ENCODE measurements at regions not wholly inside any gene's neighbourhood (a gene's known extent, or its start where the extent isn't known, plus 50 kb on each side); places are given as distances from the start of the nearest gene placed in this dataset.

- intact Hi-C loops (cut with DNase I), result no loop called here
- DNase-seq (ENCODE audit: low spot score), result no peak
These were observed 118.9 kb downstream of the CTTN start for GRCh38 chr11:70517203-70517602.

DNA sequence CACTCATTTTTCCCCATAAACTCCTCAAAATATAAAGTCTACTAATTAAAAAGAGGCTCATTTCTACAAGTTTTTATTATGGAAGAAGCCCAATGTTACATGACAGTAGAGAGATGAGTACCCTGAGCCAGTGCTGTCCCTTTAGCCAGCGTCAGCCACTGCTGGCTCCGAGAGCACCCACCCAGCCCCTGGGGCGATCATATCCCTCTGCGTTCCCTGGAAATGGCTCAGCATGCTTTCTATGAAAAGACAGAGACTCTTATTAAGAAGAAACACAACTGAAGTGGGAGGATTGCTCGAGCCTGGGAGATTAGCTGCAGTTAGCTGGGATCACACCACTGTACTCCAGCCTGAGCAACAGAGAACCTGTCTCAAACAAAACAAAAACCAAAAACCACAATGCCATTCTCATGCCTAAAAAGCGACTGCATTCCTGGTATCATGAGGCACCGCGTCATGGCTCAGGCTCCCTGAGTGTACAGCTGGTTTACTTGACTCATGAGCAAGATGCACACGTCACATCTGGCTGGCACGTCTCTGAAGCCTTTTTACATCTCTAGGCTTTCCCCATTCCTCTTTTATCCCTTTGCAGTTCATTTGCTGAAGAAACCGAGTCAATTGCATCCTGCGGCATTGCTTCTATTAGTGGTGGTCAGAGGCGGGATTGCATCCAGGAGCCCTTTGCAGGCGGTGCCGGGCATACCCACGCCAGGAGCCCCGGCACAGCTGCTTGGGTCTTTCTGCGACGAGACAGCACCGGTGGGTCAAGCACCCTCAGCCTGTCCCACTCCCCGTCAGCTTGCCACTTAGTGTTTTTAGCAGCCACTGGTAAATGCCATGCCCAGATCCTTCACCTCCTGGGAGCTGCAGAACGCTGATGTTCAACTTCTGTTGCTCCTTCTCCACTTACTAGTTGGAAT lies 119.9 kb downstream of the CTTN start:
- intact Hi-C loops (cut with DNase I), result no loop called here
- no peak for DNase-seq (ENCODE audit: low spot score)

- no peak for DNase-seq (ENCODE audit: low spot score)
- intact Hi-C loops (cut with DNase I), result no loop called here
These were observed 120.8 kb downstream of the CTTN start for GRCh38 chr11:70519117-70519516.

DNA sequence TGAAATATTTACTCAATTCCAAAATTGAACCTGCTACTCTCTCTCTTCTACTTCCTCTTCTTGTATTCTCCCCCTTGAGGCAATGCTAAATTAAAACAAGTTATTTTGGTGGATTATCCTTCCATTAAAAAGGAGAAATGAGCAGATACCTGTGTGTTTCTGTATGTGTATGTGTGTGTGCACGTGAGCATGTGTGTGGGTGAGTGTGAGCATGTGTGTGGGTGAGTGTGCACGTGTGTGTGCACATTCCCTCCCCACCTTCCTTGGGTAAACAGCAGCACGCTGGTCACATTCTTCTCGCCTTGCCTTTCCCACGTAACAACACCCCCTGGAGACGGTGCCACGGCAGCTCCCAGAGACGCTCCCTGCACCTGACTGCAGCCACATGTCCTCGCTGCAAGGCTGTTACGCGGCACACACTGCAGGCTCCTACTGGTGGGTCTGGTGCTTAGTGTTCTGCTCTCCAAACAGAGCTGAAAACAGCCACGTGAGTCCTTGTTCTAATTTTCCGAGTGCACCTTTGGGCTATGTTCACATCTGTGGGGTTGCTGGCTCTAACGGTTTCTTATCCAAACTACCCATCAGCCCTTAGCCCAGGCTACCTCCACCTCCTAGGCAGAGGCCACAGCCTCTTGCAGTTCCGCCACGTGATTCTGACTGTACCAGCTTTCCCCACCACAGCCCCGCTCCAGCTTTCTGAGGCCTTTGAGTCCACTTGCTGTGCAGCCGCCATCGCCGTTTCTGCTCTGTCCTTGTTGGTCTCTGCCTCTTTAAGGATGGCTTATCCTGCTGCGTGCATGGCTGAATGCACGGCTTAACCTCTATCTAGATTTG lies 123.4 kb downstream of the CTTN start:
- intact Hi-C loops (cut with DNase I), result no loop called here
- DNase-seq (ENCODE audit: low spot score), result no peak

DNA sequence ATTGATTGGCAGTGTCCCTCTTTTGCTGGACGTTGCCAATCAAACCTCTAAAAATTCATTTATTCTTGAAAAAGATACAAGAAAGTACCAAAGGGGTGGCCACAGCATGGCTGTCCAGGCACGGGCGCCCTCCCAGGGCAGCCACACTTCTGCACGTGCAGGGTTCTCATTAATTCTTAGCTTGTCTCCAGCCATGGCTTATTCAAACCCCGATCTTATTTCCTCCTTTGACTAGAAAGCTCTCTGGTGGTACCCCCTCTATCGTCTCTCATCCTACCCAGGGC lies 123.9 kb downstream of the CTTN start:
- no peak for DNase-seq (ENCODE audit: low spot score)
- intact Hi-C loops (cut with DNase I), result no loop called here

GRCh38 chr11:70522593-70523311 lies 124.4 kb downstream of the CTTN start:
- intact Hi-C loops (cut with DNase I), result no loop called here
- DNase-seq (ENCODE audit: low spot score), result no peak

GRCh38 chr11:70523384-70524095 lies 125.2 kb downstream of the CTTN start:
- intact Hi-C loops (cut with DNase I), result no loop called here
- DNase-seq (ENCODE audit: low spot score), result no peak

DNA sequence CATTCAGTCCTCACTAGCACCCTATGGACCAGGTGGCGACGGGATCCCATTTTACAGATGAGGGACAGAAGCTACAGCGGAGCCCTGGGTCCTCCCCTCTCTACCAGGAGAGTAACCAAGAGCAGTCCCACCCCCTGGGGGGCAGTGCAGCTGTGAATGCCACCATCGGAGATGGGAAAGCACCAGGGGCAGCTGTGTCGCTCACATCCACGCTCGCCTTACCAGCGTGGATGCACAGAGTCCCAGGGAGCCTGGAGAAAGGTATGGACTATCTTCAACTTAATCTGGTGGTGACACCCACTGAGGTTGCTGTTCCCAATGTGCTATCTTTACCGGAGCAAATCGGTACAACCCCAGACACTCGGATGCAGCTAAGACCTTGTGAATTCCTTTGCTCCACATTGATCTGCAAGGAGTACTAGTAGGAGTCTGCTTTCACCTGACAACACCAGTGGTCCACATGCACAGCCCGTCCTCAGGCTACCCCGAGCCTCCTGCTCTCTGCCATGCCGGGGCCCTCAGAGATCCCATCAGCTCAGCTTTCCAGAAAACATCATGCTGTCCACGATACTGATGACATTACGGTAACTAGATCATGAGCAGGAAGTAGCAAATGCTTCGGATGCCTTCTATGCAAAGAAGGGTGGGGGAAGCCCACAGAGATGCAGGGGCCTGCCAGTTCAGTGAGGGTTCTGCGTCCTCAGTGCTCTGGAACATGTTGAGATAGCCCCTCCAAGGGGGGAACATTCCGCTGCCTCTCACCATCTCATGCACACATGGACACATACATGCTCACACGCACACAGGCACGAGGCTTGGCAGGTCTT lies 126.0 kb downstream of the CTTN start:
- intact Hi-C loops (cut with DNase I), result no loop called here
- no peak for DNase-seq (ENCODE audit: low spot score)

- DNase-seq (ENCODE audit: low spot score), result no peak
- intact Hi-C loops (cut with DNase I), result no loop called here
These were observed 126.7 kb downstream of the CTTN start for GRCh38 chr11:70525006-70525405.

- intact Hi-C loops (cut with DNase I), result no loop called here
- no peak for DNase-seq (ENCODE audit: low spot score)
These were observed 127.1 kb downstream of the CTTN start for GRCh38 chr11:70525466-70525865.

DNA sequence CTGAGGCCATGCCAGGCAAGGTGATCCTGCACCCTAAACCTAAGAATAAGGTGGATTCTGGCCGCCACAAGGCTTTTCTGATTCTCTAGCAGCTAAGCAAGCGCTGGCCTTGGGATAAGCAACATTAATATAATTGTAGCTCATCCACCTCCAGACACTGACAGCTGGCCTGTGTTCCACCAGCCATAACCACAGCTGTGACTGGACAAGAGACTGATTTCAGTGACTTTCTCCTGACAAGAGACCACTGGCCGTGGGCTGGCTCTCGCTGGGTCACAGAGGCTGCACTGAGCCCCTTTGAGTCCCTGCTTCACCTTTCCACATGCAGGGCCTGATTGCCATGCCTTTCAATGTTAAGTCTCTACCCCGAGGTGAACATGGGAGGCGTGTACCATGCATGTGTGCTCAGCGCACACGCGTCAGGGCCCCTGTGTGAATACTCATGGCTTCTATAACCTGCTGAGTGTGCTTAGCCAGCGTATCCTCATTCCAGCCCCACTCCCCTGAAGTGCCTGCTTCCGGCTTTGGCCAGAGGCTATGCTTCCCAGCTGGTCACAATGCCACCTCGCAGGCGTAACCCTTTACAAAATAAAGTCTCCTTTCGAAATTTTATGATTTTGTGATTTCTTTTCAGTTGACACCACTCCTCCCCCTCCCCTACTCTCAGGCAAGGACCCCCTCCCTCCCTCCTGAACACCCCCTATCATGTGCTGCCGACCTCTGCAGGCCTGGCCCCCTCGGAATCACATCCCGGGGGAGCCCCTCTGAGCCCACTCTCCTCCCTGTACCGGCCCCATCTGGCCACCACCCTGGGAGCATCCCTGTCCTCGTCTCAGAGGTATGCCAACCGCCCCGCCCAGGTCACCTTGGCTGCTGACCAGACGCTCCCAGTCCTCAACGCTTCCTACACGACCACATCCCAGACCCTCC lies 128.1 kb downstream of the CTTN start:
- intact Hi-C loops (cut with DNase I), result no loop called here
- no peak for DNase-seq (ENCODE audit: low spot score)

- intact Hi-C loops (cut with DNase I), result no loop called here
- no peak for DNase-seq (ENCODE audit: low spot score)
These were observed 128.7 kb downstream of the CTTN start for GRCh38 chr11:70527046-70527395.

DNA sequence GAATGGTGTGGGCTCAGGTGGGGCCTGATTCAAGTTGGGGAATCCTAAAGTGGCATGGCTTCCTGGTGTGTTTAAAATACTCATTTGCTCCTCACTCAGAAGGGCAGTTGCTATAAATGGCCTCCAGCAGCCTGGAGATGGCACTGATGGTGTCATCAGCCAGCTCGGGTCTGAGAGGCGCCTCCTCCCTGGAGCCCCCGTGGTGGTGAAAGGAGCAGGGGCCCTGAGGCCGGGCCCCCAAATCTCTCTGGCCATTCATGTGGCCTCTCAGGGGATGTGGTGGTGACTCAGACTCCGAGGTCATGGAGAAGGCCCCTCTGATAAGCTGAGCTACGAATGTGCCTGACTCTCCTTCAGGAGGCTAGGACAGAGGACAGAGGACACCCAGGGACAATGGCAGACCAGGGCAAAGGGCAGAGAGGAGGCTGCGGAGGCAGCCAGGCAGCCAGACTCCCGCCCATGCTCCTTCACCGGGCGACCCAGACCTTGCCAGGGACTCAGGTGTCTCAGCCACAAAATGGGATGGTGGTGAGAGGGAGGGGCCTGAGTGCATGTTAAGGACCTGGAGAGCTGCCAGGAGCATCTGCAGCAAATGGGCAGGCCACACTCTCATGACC lies 129.2 kb downstream of the CTTN start:
- intact Hi-C loops (cut with DNase I), result no loop called here
- DNase-seq (ENCODE audit: low spot score), result no peak

GRCh38 chr11:70528046-70528793 lies 129.9 kb downstream of the CTTN start:
- intact Hi-C loops (cut with DNase I), result no loop called here
- no peak for DNase-seq (ENCODE audit: low spot score)

DNA sequence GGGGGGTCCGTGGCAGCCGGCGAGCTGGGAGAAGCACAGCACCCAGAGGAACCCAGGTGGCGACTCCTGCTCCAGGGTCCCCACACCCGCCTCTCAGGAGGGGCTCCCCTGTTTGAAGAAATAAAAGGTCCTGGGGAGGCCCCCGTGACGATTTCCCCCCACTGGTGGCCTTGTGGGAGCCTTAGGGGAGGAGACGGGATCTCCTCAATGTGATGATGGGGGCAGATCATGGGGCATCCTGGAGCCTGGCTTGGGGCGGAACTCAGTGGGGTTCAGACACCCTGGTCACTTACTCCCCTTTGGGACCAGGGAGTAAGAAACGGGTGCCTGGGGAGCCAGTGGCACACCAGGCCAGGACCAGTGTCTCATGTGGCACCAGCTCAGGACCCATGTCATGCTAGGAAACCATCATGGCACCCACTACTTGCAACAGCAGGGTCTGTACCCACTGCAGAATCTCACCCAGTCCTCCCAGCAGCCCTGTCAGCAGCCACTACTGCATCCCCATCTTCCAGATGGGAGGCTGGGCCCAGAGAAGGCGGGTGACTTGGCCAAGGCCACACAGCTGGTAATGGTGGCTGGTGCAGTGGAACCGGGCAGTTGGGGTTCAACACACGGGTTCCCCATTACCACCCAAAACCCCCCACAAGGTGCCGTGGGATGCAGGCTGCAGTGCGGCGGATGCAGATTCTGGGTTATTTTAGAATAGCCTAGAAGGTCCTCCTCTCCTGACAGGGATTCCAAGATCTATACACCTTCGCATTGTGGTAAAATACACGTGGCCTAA lies 130.7 kb downstream of the CTTN start:
- DNase-seq (ENCODE audit: low spot score), result no peak
- intact Hi-C loops (cut with DNase I), result no loop called here

DNA sequence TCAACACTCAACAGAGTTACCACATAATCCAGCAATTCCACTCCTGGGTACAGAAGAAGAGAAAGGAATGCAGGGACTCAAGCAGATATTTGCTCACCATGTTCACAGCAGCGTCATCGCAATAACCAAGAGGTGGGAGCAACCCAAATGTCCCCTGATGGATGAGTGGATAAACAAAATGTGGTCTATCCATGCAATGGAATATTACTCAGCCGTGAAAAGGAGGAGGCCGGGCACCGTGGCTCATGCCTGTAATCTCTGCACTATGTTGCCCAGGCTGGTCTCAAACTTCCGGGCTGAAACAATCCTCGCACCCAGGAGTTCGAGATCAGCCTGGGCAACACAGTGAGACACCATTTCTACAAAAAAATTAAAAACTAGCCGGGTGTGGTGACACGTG lies 131.7 kb downstream of the CTTN start:
- no peak for DNase-seq (ENCODE audit: low spot score)
- intact Hi-C loops (cut with DNase I), result no loop called here
